B cell (primary cell): ENCODE measurements at regions not wholly inside any gene's neighbourhood (a gene's known extent, or its start where the extent isn't known, plus 50 kb on each side); places are given as distances from the start of the nearest gene placed in this dataset.

ENCODE experiments used
- CTCF ChIP-seq: fragments of 200-600 bp; IDR thresholded peaks from one replicate; pipeline ENCODE4 v1.8.0; 2022; ENCODE audit warnings: antibody characterized with exemption, mild to moderate bottlenecking
- EZH2 ChIP-seq: IDR thresholded peaks from 2 replicates; pipeline ENCODE4 v1.6.1; 2012; ENCODE audit warnings: borderline replicate concordance, low read depth, mild to moderate bottlenecking, moderate library complexity, low read length; ENCODE audit not compliant: insufficient read depth, poor library complexity, severe bottlenecking

- TF ChIP-seq CTCF (no peak), EZH2 (no peak)
These were observed 76.0 kb downstream of the RFLNA start for GRCh38 chr12:124370851-124371250.
